Fibroblast of lung (primary cell): ENCODE measurements at regions not wholly inside any gene's neighbourhood (a gene's known extent, or its start where the extent isn't known, plus 50 kb on each side); places are given as distances from the start of the nearest gene placed in this dataset.

ENCODE experiments used
- DNase-seq, 2 donors: peaks; one replicate each; pipeline versions ENCODE4 v3.0.0 to v3.0.0-alpha.2; 2010; ENCODE audit warnings: low read depth in 2 of 2
- H2AFZ ChIP-seq: 2 replicates; pipeline ENCODE4 v1.5.1; 2012; ENCODE audit warnings: low read length, control low read depth, inconsistent platforms
- H3K27ac ChIP-seq: 2 replicates; pipeline ENCODE4 v1.5.1; 2011; ENCODE audit warnings: low read length, control low read depth; ENCODE audit not compliant: insufficient read depth
- H3K27me3 ChIP-seq: 2 replicates; pipeline ENCODE4 v1.5.1; 2011; ENCODE audit warnings: mild to moderate bottlenecking, low read length; ENCODE audit not compliant: control insufficient read depth, insufficient read depth
- H3K36me3 ChIP-seq: 2 replicates; pipeline ENCODE4 v1.5.1; 2011; ENCODE audit warnings: low read length; ENCODE audit not compliant: control insufficient read depth, insufficient read depth
- H3K4me1 ChIP-seq: 2 replicates; pipeline ENCODE4 v1.5.1; 2011; ENCODE audit warnings: low read length; ENCODE audit not compliant: control insufficient read depth, insufficient read depth; ENCODE audit errors: extremely low read depth
- H3K4me2 ChIP-seq: 2 replicates; pipeline ENCODE4 v1.5.1; 2011; ENCODE audit warnings: low read length, control low read depth; ENCODE audit not compliant: insufficient read depth; ENCODE audit errors: extremely low read depth
- H3K4me3 ChIP-seq, 4 experiments: fragments of 200-600 bp in 1 of 4; sonication (generic) in 1 of 4; replicated peaks in 1 of 4; 2 replicates each; pipeline ENCODE4 v1.5.1; 2011 to 2016; ENCODE audit warnings: low read length in 4 of 4, low read depth in 3 of 4, mild to moderate bottlenecking in 3 of 4, control low read depth in 2 of 4, inconsistent platforms in 1 of 4, mixed read lengths in 1 of 4; ENCODE audit not compliant: insufficient read depth in 1 of 4; ENCODE audit errors: control extremely low read depth in 1 of 4
- H3K79me2 ChIP-seq: 2 replicates; pipeline ENCODE4 v1.5.1; 2012; ENCODE audit warnings: mild to moderate bottlenecking, low read length, inconsistent platforms; ENCODE audit not compliant: control insufficient read depth, insufficient read depth
- H3K9ac ChIP-seq: 2 replicates; pipeline ENCODE4 v1.5.1; 2011; ENCODE audit warnings: mild to moderate bottlenecking, low read length, control low read depth; ENCODE audit not compliant: insufficient read depth
- H3K9me3 ChIP-seq: 2 replicates; pipeline ENCODE4 v1.5.1; 2012; ENCODE audit warnings: low read depth, low read length; ENCODE audit not compliant: control insufficient read depth, insufficient read depth
- H4K20me1 ChIP-seq: 2 replicates; pipeline ENCODE4 v1.5.1; 2011; ENCODE audit warnings: low read length; ENCODE audit not compliant: control insufficient read depth, insufficient read depth; ENCODE audit errors: extremely low read depth
- EZH2 ChIP-seq: IDR thresholded peaks from 2 replicates; pipeline ENCODE4 v1.5.1; 2012; ENCODE audit warnings: low read length, control low read depth, mild to moderate bottlenecking; ENCODE audit errors: missing control alignments
- TF ChIP-seq, protein P1 (sequence below), 2 donors: IDR thresholded peaks in 1 of 2; conservative IDR thresholded peaks in 1 of 2; 1 replicate in 1 of 2; 2 replicates in 1 of 2; pipeline ENCODE4 v1.5.1; 2011 to 2012; ENCODE audit warnings: low read length in 2 of 2, control low read depth in 1 of 2, inconsistent platforms in 1 of 2, low read depth in 1 of 2, mild to moderate bottlenecking in 1 of 2

DNA sequence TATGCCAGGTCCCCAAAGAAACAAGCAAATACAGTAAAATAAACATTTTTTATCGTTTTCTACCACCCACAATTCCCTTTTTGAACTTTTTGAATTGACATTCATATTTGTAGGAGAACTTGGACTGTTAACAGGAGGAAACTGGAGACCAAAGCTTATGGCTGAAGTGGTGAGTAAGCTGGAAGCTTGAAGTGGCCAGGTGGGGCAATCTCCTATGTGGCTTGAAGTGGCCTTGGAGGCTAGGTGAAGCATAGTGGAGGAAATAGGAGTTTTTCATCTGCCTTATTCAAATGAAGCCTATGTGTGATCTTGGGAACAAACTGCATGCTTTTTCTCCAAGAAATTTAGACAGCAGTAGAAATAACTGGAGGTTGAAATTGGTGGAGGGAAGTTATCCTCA, 962.9 kb upstream of the FANCL start:
- Histone ChIP-seq H3K27me3 (no peaks in the 10 kb centered on the region), H4K20me1 (no peaks in the 10 kb centered on the region), H2AFZ (no peak overlapping the region), H3K9ac (no peak overlapping the region), H3K27ac (no peak overlapping the region), H3K79me2 (no peaks in the 10 kb centered on the region), H3K4me2 (no peak overlapping the region), H3K4me1 (no peaks in the 10 kb centered on the region), H3K4me3 (no peak overlapping the region), H3K9me3 (no peaks in the 10 kb centered on the region), H3K36me3 (no peaks in the 10 kb centered on the region)
- DNase-seq, result no peak
- TF ChIP-seq EZH2, result no peak
- TF ChIP-seq, protein P1, sequence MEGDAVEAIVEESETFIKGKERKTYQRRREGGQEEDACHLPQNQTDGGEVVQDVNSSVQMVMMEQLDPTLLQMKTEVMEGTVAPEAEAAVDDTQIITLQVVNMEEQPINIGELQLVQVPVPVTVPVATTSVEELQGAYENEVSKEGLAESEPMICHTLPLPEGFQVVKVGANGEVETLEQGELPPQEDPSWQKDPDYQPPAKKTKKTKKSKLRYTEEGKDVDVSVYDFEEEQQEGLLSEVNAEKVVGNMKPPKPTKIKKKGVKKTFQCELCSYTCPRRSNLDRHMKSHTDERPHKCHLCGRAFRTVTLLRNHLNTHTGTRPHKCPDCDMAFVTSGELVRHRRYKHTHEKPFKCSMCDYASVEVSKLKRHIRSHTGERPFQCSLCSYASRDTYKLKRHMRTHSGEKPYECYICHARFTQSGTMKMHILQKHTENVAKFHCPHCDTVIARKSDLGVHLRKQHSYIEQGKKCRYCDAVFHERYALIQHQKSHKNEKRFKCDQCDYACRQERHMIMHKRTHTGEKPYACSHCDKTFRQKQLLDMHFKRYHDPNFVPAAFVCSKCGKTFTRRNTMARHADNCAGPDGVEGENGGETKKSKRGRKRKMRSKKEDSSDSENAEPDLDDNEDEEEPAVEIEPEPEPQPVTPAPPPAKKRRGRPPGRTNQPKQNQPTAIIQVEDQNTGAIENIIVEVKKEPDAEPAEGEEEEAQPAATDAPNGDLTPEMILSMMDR (conservative IDR thresholded peaks at IDR 0.05 in 1 of 2, IDR thresholded peaks at IDR 0.05 in 1 of 2; ENCODE audit: low read depth in 1 of 2, low read length in 2 of 2), result no peak

GRCh38 chr2:59196491-59196890, 955.4 kb upstream of the FANCL start:
- Histone ChIP-seq H3K9me3 (no peaks in the 10 kb centered on the region), H3K27me3 (no peaks in the 10 kb centered on the region), H3K4me3 (no peak overlapping the region), H3K27ac (no peak overlapping the region), H3K4me1 (no peaks in the 10 kb centered on the region), H2AFZ (no peak overlapping the region), H3K4me2 (no peak overlapping the region), H3K79me2 (no peaks in the 10 kb centered on the region), H3K9ac (no peak overlapping the region), H3K36me3 (no peaks in the 10 kb centered on the region), H4K20me1 (no peaks in the 10 kb centered on the region)
- DNase-seq, result peak in 1 of 2 donors; percentile 43
- TF ChIP-seq EZH2, result no peak
- TF ChIP-seq, protein P1 (conservative IDR thresholded peaks at IDR 0.05 in 1 of 2, IDR thresholded peaks at IDR 0.05 in 1 of 2; ENCODE audit: low read depth in 1 of 2, low read length in 2 of 2), result no peak

DNA sequence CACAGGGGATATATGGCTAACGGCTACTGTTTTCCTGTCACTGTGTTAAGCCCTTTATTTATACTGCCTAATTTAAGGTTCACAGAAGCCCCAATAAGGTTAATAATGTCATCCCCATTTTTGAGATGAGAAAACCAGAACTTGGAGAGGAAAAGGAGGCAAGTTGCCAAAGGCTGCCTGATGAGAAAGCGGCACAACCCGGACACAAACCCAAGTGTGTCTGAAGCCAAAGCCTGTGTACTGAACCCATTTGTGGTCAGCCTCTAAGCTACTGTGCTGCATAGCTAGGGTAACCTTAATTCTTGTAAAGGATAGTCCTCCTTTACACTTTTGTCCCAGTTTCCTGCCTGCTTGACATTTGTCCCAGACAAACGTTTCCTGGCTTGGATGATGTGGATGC, 954.7 kb upstream of the FANCL start:
- TF ChIP-seq, protein P1 (conservative IDR thresholded peaks at IDR 0.05 in 1 of 2, IDR thresholded peaks at IDR 0.05 in 1 of 2; ENCODE audit: low read depth in 1 of 2, low read length in 2 of 2), result no peak
- TF ChIP-seq EZH2, result no peak
- no peak overlapping the region for H3K27ac ChIP-seq
- H3K9me3 ChIP-seq, result no peaks in the 10 kb centered on the region
- no peaks in the 10 kb centered on the region for H4K20me1 ChIP-seq
- no peaks in the 10 kb centered on the region for H3K27me3 ChIP-seq
- no peak overlapping the region for H2AFZ ChIP-seq
- no peak overlapping the region for H3K9ac ChIP-seq
- DNase-seq, result no peak
- H3K4me2 ChIP-seq, result no peak overlapping the region
- H3K4me3 ChIP-seq, result no peak overlapping the region
- H3K36me3 ChIP-seq, result no peaks in the 10 kb centered on the region
- no peaks in the 10 kb centered on the region for H3K79me2 ChIP-seq
- no peaks in the 10 kb centered on the region for H3K4me1 ChIP-seq
